ENCODE measurements at regions not wholly inside any gene's neighbourhood (a gene's known extent, or its start where the extent isn't known, plus 50 kb on each side); places are given as distances from the start of the nearest gene placed in this dataset.

GRCh38 chr13:74046431-74046830 is 87.8 kb downstream of the KLF12 start:
- no peak for TF ChIP-seq CTCF (IDR thresholded peaks at IDR 0.05; ENCODE audit: low read depth, low read length, missing control alignments)
- DNase-seq (ENCODE audit: extremely low read depth, low read depth), result no peak

DNA sequence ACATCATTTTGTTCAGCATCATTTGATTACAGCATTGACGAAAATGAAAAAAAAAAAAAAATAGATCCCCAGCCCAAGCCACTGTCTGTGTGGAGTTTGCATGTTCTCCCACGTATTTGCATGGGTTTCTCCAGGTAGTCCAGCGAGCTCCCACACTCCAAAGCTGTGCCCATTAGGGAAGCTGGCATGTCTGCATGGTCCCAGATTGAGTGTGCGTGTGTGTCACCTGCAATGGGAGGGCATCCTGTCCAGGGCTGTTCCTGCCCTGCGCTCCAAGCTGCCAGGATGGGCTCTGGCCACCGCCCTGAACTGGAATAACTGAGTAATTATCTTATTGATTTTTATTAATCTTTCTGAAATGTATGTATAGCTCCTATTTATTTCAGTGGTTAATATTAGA is 88.6 kb downstream of the KLF12 start:
- no peak overlapping the region for H3K4me3 ChIP-seq (replicated peaks; ENCODE audit: low read depth, low read length)
- DNase-seq (ENCODE audit: extremely low read depth, low read depth), result no peak
- no peak for TF ChIP-seq CTCF (IDR thresholded peaks at IDR 0.05; ENCODE audit: low read depth, low read length, missing control alignments)

More at GRCh38 chr13:74046431-74046830, 87.8 kb downstream of the KLF12 start:
- H3K4me3 ChIP-seq (replicated peaks; ENCODE audit: low read depth, low read length), result no peak overlapping the region

- H3K4me3 ChIP-seq (replicated peaks; ENCODE audit: low read depth, low read length), result no peak overlapping the region
- DNase-seq (ENCODE audit: extremely low read depth, low read depth), result no peak
- no peak for TF ChIP-seq CTCF (IDR thresholded peaks at IDR 0.05; ENCODE audit: low read depth, low read length, missing control alignments)
These were observed 91.0 kb downstream of the KLF12 start for GRCh38 chr13:74043237-74043636.

GRCh38 chr13:74040200-74040599 is 94.0 kb downstream of the KLF12 start:
- DNase-seq (ENCODE audit: extremely low read depth, low read depth), result peak; percentile 4
- TF ChIP-seq CTCF (IDR thresholded peaks at IDR 0.05; ENCODE audit: low read depth, low read length, missing control alignments), result peak; percentile 73
- no peak overlapping the region for H3K4me3 ChIP-seq (replicated peaks; ENCODE audit: low read depth, low read length)

- DNase-seq (ENCODE audit: extremely low read depth, low read depth), result no peak
- no peak overlapping the region for H3K4me3 ChIP-seq (replicated peaks; ENCODE audit: low read depth, low read length)
- no peak for TF ChIP-seq CTCF (IDR thresholded peaks at IDR 0.05; ENCODE audit: low read depth, low read length, missing control alignments)
These were observed 94.5 kb downstream of the KLF12 start for GRCh38 chr13:74039667-74040066.

- TF ChIP-seq CTCF (IDR thresholded peaks at IDR 0.05; ENCODE audit: low read depth, low read length, missing control alignments), result no peak
- DNase-seq (ENCODE audit: extremely low read depth, low read depth), result no peak
- H3K4me3 ChIP-seq (replicated peaks; ENCODE audit: low read depth, low read length), result no peak overlapping the region
These were observed 95.0 kb downstream of the KLF12 start for GRCh38 chr13:74039154-74039553.

- DNase-seq (ENCODE audit: extremely low read depth, low read depth), result no peak
- no peak for TF ChIP-seq CTCF (IDR thresholded peaks at IDR 0.05; ENCODE audit: low read depth, low read length, missing control alignments)
- H3K4me3 ChIP-seq (replicated peaks; ENCODE audit: low read depth, low read length), result no peak overlapping the region
These were observed 96.4 kb downstream of the KLF12 start for GRCh38 chr13:74037762-74038161.

Measured in HFF-Myc (cell line).